NB4 (cell line): ENCODE measurements at regions not wholly inside any gene's neighbourhood (a gene's known extent, or its start where the extent isn't known, plus 50 kb on each side); places are given as distances from the start of the nearest gene placed in this dataset.

Experiments used
- DNase-seq: peaks from one replicate; pipeline ENCODE4 v3.0.0; 2010; ENCODE audit warnings: low read depth
- H3K4me3 ChIP-seq: one replicate; pipeline ENCODE4 v1.5.1; 2011; ENCODE audit warnings: mild to moderate bottlenecking, low read depth, low read length, moderate library complexity
- CTCF ChIP-seq: IDR thresholded peaks from one replicate; pipeline ENCODE4 v1.5.1; 2012; ENCODE audit warnings: low read depth, low read length
- MYC ChIP-seq: IDR thresholded peaks from 2 replicates; pipeline ENCODE4 v1.6.1; 2011; ENCODE audit warnings: low read depth, low read length
- POLR2A ChIP-seq: IDR thresholded peaks from 2 replicates; pipeline ENCODE4 v1.6.1; 2011; ENCODE audit warnings: mild to moderate bottlenecking; ENCODE audit not compliant: insufficient read length; ENCODE audit errors: extremely low read depth
- TF ChIP-seq, protein P1 (sequence below): IDR thresholded peaks from 2 replicates; pipeline ENCODE4 v1.6.1; 2011; ENCODE audit warnings: low read depth, low read length

DNA sequence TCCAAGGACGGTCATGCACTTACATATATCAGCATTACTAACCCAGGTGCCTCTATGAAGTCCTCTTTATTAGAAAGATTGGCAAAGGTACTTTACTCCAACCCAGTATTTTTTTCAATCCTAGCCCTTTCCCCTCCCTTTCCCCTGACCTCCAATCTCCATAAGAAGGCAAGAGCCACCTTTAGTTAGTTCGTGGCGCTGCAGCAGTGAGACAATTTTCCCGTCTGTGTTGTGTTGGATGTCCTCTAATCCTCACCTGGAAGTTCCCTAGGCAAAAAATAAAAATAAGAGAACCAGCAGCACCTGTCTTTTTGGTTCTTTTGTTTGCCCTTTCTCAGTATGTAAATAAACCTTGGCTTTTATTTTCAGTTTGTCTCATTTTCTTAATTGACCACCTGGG is 439.6 kb upstream of the LRFN5 start:
- TF ChIP-seq, protein P1, sequence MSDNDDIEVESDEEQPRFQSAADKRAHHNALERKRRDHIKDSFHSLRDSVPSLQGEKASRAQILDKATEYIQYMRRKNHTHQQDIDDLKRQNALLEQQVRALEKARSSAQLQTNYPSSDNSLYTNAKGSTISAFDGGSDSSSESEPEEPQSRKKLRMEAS: no peak
- TF ChIP-seq CTCF: no peak
- no peak for TF ChIP-seq MYC
- no peak for TF ChIP-seq POLR2A
- no peak overlapping the region for H3K4me3 ChIP-seq
- no peak for DNase-seq

DNA sequence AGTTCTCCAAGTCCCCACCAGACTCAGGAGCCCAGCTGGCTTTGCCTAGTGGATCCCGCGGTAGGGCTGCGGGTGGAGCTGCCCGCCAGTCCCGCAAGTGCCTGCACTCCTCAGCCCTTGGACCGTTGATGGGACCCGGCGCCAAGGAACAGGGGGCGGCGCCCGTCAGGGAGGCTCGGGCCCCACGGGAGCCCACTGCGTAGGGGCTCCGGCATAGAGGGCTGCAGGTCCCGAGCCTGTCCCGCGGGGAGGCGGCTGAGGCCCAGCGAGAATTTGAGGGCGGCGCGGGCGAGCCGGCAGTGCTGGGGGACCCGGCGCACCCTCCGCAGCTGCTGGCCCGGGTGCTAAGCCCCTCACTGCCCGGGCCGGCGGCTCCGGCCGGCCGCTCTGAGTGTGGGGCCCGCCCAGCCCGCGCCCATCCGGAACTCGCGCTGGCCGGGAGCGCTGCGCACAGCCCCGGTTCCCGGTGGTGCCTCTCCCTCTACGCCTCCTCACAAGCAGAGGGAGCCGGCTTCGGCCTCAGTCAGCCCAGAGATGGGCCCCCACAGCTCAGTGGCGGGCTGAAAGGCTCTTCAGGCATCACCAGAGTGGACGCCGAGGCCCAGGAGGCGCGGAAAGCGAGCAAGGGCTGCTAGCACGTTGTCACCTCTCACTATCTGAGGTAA is 452.4 kb upstream of the LRFN5 start:
- H3K4me3 ChIP-seq: no peak overlapping the region
- DNase-seq: no peak
- TF ChIP-seq, protein P1: no peak
- TF ChIP-seq POLR2A: no peak
- no peak for TF ChIP-seq MYC
- TF ChIP-seq CTCF: no peak

- DNase-seq: no peak
- no peak for TF ChIP-seq CTCF
- TF ChIP-seq, protein P1: no peak
- TF ChIP-seq MYC: no peak
- no peak for TF ChIP-seq POLR2A
These were observed 460.3 kb upstream of the LRFN5 start for GRCh38 chr14:41146391-41146790.

DNA sequence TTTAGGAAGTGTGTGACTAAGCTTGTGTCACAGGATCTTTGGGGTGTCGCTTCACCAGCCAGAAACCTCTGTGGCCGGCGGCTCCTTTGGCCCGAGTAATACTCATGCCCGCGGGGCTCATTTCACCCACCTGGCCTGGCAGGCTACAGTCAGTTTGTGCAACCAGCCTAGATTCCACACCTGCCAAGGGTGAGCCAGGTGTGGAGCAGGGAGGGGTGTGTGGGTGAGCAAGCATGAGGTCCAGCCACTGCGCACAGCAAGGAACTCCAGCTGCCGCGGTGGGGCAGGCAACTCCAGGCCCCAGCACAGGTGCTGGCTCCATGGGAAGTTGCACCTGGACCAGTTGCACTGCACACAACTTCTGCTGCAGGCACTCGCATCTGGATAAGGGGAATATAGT is 462.3 kb upstream of the LRFN5 start:
- DNase-seq: no peak
- H3K4me3 ChIP-seq: no peak overlapping the region
- TF ChIP-seq, protein P1: no peak
- TF ChIP-seq POLR2A: no peak
- no peak for TF ChIP-seq MYC

More at GRCh38 chr14:41146391-41146790, 460.3 kb upstream of the LRFN5 start:
- no peak overlapping the region for H3K4me3 ChIP-seq

DNA sequence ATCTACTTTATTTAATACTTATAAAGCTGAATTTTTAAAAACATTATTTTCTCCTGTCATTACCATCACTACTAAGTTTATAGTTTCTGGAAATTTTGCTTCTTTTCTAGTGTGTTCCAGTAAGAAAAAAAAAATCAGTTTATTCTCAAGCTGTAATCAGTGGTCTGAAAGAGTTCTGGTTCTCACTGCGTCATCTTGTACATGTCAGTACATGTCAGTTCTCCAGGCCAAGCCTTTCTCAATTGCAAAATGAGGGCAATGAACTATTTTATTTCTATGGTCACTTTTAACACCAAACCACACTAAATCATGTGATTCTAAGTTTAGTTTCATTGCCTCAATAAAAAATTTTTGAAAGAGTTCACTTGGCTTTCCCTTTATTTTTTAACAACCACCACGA is 468.9 kb upstream of the LRFN5 start:
- no peak overlapping the region for H3K4me3 ChIP-seq
- TF ChIP-seq MYC (no peak), CTCF (no peak), POLR2A (no peak)
- TF ChIP-seq, protein P1: no peak
- DNase-seq: no peak

DNA sequence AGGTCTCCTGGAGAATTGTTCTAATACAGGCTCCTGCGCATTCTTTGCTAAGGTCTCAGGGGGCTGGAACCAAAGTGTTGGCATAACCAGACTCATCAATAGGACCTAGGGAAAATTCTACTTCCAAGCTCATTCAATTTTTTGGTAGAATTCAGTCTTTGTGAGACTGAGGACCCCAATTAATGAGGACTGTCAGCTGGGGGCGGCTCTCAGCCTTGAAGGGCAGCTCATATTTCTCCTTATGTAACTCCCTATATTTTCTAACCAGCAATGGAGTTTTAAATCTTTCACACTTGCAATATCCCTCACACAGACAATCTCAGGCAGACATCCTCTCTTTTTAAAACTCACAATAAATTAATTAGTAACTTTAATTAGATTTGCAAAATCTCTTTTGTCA is 476.4 kb upstream of the LRFN5 start:
- no peak overlapping the region for H3K4me3 ChIP-seq
- TF ChIP-seq CTCF (no peak), POLR2A (no peak), MYC (no peak)
- TF ChIP-seq, protein P1: no peak
- DNase-seq: no peak
